AG10803 (cell line): ENCODE measurements at regions not wholly inside any gene's neighbourhood (a gene's known extent, or its start where the extent isn't known, plus 50 kb on each side); places are given as distances from the start of the nearest gene placed in this dataset.

Source experiments
- DNase-seq: peaks from one replicate; pipeline ENCODE4 v3.0.0; 2010; ENCODE audit warnings: low read depth
- H3K4me3 ChIP-seq: 2 replicates; pipeline ENCODE4 v1.5.1; 2011; ENCODE audit warnings: mild to moderate bottlenecking, low read length, control low read depth
- TF ChIP-seq, protein P1 (sequence below): conservative IDR thresholded peaks from 2 replicates; pipeline ENCODE4 v1.5.1; 2011; ENCODE audit warnings: mild to moderate bottlenecking, low read length, control low read depth, inconsistent platforms

DNA sequence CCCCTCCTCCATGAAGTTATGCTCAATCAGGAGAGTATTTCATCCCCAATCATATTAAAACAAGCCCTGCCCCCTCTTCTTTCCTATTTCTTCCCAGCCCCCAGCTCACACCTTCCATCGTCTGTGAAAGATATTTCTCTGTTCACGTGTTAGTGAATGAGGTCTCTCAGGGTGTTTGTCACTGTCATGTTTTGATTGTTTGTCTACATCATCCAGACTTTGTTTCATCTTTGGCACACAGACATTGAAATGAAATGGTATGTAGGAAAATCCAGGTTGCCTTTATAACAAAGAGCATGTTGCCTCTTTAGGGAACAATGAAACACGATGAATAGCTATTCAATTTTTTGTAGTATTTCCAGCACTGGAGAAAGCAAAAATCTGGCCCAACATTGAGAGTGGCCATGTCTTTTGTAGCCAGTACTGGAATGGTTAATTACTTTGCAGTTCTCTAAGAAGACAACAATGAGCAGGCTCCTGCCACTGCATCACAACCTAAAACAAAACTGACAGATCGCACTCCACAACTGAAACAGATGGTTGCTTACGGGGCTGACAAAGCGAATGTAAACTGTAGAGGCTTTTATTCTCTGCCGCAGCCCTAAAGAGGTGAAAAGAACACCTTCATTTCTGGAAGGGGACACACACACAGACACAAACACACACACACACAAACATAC, 543.6 kb upstream of the CITED2 start:
- no peak for DNase-seq
- no peak overlapping the region; the same call in 1 of the 2 replicates for H3K4me3 ChIP-seq
- TF ChIP-seq, protein P1, sequence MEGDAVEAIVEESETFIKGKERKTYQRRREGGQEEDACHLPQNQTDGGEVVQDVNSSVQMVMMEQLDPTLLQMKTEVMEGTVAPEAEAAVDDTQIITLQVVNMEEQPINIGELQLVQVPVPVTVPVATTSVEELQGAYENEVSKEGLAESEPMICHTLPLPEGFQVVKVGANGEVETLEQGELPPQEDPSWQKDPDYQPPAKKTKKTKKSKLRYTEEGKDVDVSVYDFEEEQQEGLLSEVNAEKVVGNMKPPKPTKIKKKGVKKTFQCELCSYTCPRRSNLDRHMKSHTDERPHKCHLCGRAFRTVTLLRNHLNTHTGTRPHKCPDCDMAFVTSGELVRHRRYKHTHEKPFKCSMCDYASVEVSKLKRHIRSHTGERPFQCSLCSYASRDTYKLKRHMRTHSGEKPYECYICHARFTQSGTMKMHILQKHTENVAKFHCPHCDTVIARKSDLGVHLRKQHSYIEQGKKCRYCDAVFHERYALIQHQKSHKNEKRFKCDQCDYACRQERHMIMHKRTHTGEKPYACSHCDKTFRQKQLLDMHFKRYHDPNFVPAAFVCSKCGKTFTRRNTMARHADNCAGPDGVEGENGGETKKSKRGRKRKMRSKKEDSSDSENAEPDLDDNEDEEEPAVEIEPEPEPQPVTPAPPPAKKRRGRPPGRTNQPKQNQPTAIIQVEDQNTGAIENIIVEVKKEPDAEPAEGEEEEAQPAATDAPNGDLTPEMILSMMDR = no peak

DNA sequence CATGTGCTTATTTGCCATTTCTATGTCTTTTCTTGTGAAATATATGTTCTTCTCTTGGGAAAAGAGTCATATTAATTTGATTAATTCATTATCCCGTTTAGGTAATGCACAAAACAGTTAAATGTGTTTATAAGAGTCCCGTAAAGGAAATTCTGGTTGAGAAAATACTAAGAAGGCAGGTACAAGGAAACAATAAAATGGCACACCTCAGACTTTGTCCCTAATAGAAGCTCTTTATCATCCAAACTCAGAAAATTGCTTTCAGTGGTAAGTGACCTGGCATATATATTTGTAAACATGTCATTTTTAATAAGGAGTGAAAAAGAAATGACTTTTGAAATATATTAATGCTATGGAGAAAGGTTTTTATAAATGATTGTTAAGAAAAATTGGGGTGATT, 540.5 kb upstream of the CITED2 start:
- no peak overlapping the region for H3K4me3 ChIP-seq
- TF ChIP-seq, protein P1 = no peak
- DNase-seq = no peak

DNA sequence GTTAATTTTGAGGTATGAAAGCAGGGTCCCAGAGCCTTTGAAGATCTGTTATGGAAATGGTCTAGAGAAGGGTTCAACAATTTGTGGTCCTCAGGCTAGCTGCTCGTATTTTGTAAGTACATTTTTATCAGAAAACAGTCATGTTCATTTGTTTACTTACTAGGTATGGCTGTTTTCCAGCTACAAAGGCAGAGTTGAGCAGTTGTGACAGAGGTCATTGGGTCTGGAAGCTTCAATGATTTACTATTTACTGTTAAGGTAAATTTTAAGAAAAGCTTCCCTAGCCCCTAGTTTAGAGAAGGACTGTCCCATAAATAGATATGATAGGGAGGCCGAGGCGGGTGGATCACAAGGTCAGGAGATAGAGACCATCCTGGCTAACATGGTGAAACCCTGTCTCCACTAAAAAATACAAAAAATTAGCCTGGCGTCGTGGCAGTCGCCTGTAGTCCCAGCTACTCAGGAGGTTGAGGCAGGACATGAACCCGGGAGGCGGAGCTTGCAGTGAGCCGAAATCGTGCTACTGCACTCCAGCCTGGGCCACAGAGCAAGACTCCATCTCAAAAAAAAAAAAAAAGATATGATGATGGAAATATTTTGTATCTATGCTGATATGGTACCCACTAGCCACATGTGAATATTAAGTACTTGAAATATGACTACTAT, 538.4 kb upstream of the CITED2 start:
- TF ChIP-seq, protein P1 = no peak
- H3K4me3 ChIP-seq = no peak overlapping the region
- no peak for DNase-seq

DNA sequence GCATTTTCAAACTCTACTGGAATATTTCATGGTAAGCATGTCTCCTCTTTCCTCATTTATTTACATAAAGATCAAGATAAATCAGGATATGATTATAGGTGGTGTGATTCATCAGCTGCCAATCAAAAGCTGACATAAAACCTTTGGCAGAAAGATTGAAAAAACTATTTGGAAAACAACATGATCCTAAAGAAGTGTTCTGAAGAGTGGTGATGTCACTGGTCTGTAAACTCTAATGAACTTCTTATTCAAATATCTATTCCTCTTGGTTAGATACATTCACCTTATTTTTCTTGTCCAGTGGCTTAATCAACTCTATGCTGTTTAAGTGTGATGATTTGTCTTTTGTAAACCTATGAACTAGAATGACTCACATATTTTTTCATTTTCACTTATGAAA, 535.5 kb upstream of the CITED2 start:
- no peak overlapping the region for H3K4me3 ChIP-seq
- no peak for DNase-seq
- TF ChIP-seq, protein P1 = no peak

DNA sequence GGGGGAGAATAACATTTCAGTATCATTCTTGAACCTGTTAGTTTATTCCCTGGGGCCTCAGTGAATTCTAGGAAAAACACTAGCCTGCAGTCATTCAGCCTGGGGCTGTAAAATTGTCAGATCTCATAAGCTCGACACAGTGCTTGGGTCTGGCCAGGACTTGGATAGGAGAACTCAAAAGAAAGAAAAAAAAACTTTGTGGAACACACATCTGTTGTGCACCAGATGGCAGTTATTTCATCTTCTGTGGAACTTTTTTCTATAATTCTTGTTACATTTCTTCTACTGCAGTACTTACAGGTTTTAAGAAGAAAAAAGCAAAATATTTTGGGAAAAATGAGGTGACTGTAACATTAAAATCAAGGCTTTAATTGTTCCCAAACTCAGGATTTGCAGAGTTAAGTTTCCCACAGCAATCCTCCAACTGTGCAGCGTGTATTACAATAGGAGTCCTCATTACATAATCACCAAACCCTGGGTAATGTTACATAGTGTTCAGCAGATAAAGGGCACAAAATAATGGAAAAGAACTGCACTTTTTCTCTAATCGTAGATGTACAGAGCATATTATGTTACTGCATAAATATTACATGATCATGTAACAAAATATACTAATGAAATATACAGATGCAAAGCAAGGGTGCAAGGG, 531.1 kb upstream of the CITED2 start:
- TF ChIP-seq, protein P1 = no peak
- no peak overlapping the region for H3K4me3 ChIP-seq
- DNase-seq = peak; percentile 61

DNA sequence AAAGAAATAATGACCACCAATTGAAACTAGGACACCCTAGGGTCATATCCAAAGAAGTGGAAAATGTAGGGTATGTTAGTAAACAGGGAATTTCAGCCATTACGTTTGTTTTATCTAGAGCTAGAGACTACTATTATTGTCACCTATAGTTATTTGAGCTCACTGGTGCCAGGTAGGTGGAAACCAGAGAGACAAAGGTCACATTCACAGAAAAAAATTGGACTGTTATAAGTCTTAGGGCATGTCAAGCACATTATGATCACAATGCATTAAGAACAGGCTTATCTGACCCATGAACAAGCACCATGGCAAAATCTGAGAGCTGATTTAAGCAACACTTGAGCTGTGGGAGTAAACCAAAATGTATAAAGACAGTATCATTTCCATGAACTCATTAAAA, 530.1 kb upstream of the CITED2 start:
- TF ChIP-seq, protein P1 = no peak
- H3K4me3 ChIP-seq = no peak overlapping the region
- no peak for DNase-seq

DNA sequence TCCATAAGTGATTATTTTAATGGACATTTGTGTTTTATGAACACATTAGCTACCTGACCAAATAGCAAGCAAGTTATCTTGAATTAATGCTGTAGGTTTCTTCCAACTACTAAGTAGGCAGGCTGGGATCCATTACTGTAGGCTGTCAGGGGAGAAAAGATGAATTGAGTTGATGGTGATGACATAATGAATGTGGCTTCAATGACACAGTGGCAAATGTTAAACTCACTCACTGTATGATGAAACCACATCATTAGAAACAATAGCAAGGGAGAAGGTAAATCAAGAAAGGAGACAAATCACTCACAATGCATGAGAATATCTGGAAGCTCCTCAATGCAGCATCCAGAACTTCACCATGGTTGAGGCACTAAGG, 529.7 kb upstream of the CITED2 start:
- TF ChIP-seq, protein P1 = no peak
- H3K4me3 ChIP-seq = no peak overlapping the region
- DNase-seq = no peak
